ENCODE measurements at regions not wholly inside any gene's neighbourhood (a gene's known extent, or its start where the extent isn't known, plus 50 kb on each side); places are given as distances from the start of the nearest gene placed in this dataset.

GRCh38 chr11:19510468-19510867 lies 202.2 kb upstream of the NAV2 start:
- ChIA-PET CTCF (no interaction called here), POLR2A (no interaction called here)
- Histone ChIP-seq H3K36me3 (ENCODE audit: control insufficient read depth in 2 of 2, extremely low read depth in 1 of 2, insufficient read depth in 2 of 2, low read length in 2 of 2) (no peaks in the 10 kb centered on the region), H3K4me3 (replicated peaks in 1 of 3; ENCODE audit: insufficient read depth in 1 of 3, low read depth in 1 of 3, low read length in 3 of 3) (no peak overlapping the region), H3K9me3 (replicated peaks; ENCODE audit: control insufficient read depth, insufficient read depth, low read length) (no peaks in the 10 kb centered on the region), H3K27ac (ENCODE audit: insufficient read depth, low read depth, low read length) (no peak overlapping the region), H4K20me1 (replicated peaks; ENCODE audit: control insufficient read depth, extremely low read depth, insufficient read depth, low read length) (no peaks in the 10 kb centered on the region), H3K27me3 (ENCODE audit: control insufficient read depth in 2 of 2, insufficient read depth in 2 of 2, low read length in 2 of 2) (no peaks in the 10 kb centered on the region), H3K79me2 (ENCODE audit: control insufficient read depth, insufficient read depth, low read length) (no peaks in the 10 kb centered on the region), H3K4me1 (ENCODE audit: control insufficient read depth, extremely low read depth, insufficient read depth, low read length) (peaks cover 24% of the 10 kb centered on the region), H3K4me2 (ENCODE audit: insufficient read depth, low read length) (no peak overlapping the region), H3K9ac (replicated peaks; ENCODE audit: extremely low read depth, insufficient read depth, low read length) (no peak overlapping the region), H2AFZ (ENCODE audit: low read depth, low read length) (no peak overlapping the region), H3K9me1 (replicated peaks; ENCODE audit: control insufficient read depth, extremely low read depth, insufficient read depth, low read length) (no peaks in the 10 kb centered on the region)
- no peak for TF ChIP-seq MAX (IDR thresholded peaks at IDR 0.05; ENCODE audit: insufficient read depth, insufficient read length)
- no peak for TF ChIP-seq MYC (IDR thresholded peaks at IDR 0.05; ENCODE audit: low read depth, low read length)
- TF ChIP-seq POLR2AphosphoS5 (IDR thresholded peaks at IDR 0.05; ENCODE audit: insufficient read depth, low read depth, low read length), result no peak
- TF ChIP-seq GATA2 (IDR thresholded peaks at IDR 0.05; ENCODE audit: insufficient read depth, insufficient read length, low read depth, low read length), result no peak
- TF ChIP-seq POLR2A (IDR thresholded peaks at IDR 0.05; ENCODE audit: low read depth, low read length), result no peak
- TF ChIP-seq FOS (IDR thresholded peaks at IDR 0.05; ENCODE audit: borderline replicate concordance, insufficient read depth, low read length), result no peak
- TF ChIP-seq EZH2 (IDR thresholded peaks at IDR 0.05; ENCODE audit: borderline replicate concordance, low read depth, low read length, severe bottlenecking), result no peak
- no peak for TF ChIP-seq JUN (IDR thresholded peaks at IDR 0.05; ENCODE audit: borderline replicate concordance, insufficient read depth, insufficient read length, low read depth)
- TF ChIP-seq CTCF (IDR thresholded peaks at IDR 0.05; ENCODE audit: extremely low read depth in 1 of 2, insufficient read depth in 1 of 2, low read depth in 1 of 2, low read length in 2 of 2), result no peak
- DNase-seq (ENCODE audit: low read depth, low spot score) (no peak), FAIRE-seq (no peak)
- BruUV-seq (replicated peaks), result no TSS peak
- intact Hi-C loops (cut with micrococcal nuclease) (no loop called here), dilution Hi-C loops (cut with MboI; ENCODE audit: extremely low pct_ligation_motif_present, low sequenced_read_pairs) (no loop called here)

Data from endothelial cell of umbilical vein (primary cell).